Caco-2 (cell line): ENCODE measurements at regions not wholly inside any gene's neighbourhood (a gene's known extent, or its start where the extent isn't known, plus 50 kb on each side); places are given as distances from the start of the nearest gene placed in this dataset.

ENCODE experiments used
- BruUV-seq: library from RNA; stranded (reverse); fragments of 400-500 nt; replicated peaks from 2 replicates; lab custom pipeline; 2021; lab: Mats Ljungman, UMichigan
- CTCF ChIA-PET: fragments of 300-600 bp; sonication (Branson Sonifier 250); formaldehyde crosslinking; loops from one replicate; lab custom pipeline; 2022; ENCODE audit warnings: antibody characterized with exemption; lab: Charles Lee
- POLR2A ChIA-PET: fragments of 300-600 bp; sonication (Branson Sonifier 250); formaldehyde crosslinking; loops from one replicate; lab custom pipeline; 2022; ENCODE audit warnings: antibody characterized with exemption; lab: Charles Lee
- DNase-seq, 2 experiments: peaks; one replicate each; pipeline versions ENCODE4 v3.0.0 to v3.0.0-alpha.2; 2020 to 2022
- H3K27me3 ChIP-seq: replicated peaks from 2 replicates; pipeline ENCODE4 v1.6.0; 2011; ENCODE audit warnings: low read length; ENCODE audit not compliant: control insufficient read depth, insufficient read depth
- H3K36me3 ChIP-seq: 2 replicates; pipeline ENCODE4 v1.5.1; 2011; ENCODE audit warnings: low read length; ENCODE audit not compliant: control insufficient read depth, insufficient read depth
- H3K4me1 ChIP-seq: fragments of 250-450 bp; sonication (Bioruptor Pico); 2 replicates; pipeline ENCODE4 v1.5.1; 2020; ENCODE audit warnings: mild to moderate bottlenecking
- H3K4me3 ChIP-seq: 2 replicates; pipeline ENCODE4 v1.5.1; 2011; ENCODE audit warnings: low read depth, mild to moderate bottlenecking, control low read depth, low read length
- H3K9me3 ChIP-seq: fragments of 250-450 bp; sonication (Bioruptor Pico); 2 replicates; pipeline ENCODE4 v1.5.1; 2020; ENCODE audit warnings: mild to moderate bottlenecking, moderate library complexity
- H3K27ac Mint-ChIP-seq: one replicate; pipeline ENCODE4 v1.8.0; 2022; ENCODE audit warnings: mixed read lengths; ENCODE audit not compliant: unreplicated experiment
- H3K27me3 Mint-ChIP-seq: one replicate; pipeline ENCODE4 v1.8.0; 2022; ENCODE audit warnings: mixed read lengths; ENCODE audit not compliant: insufficient read depth, unreplicated experiment
- H3K36me3 Mint-ChIP-seq: one replicate; pipeline ENCODE4 v1.8.0; 2022; ENCODE audit warnings: mild to moderate bottlenecking, mixed read lengths; ENCODE audit not compliant: insufficient read depth, unreplicated experiment
- H3K4me1 Mint-ChIP-seq: one replicate; pipeline ENCODE4 v1.8.0; 2022; ENCODE audit warnings: low read depth, mixed read lengths; ENCODE audit not compliant: unreplicated experiment
- H3K4me3 Mint-ChIP-seq: one replicate; pipeline ENCODE4 v1.8.0; 2022; ENCODE audit warnings: mild to moderate bottlenecking, moderate library complexity, mixed read lengths; ENCODE audit not compliant: unreplicated experiment
- H3K9me3 Mint-ChIP-seq: one replicate; pipeline ENCODE4 v1.8.0; 2022; ENCODE audit warnings: mixed read lengths; ENCODE audit not compliant: unreplicated experiment
- CTCF ChIP-seq, 2 experiments: fragments of 200-600 bp in 1 of 2; IDR thresholded peaks; 1 replicate in 1 of 2; 2 replicates in 1 of 2; pipeline versions ENCODE4 v1.5.1 to v1.8.0; 2011 to 2022; ENCODE audit warnings: antibody characterized with exemption in 1 of 2, control low read depth in 1 of 2, inconsistent platforms in 1 of 2, low read depth in 1 of 2, low read length in 1 of 2, mild to moderate bottlenecking in 1 of 2, moderate library complexity in 1 of 2; ENCODE audit not compliant: insufficient read depth in 1 of 2, severe bottlenecking in 1 of 2, unreplicated experiment in 1 of 2
- intact Hi-C: fragments of 100-400 bp; cut with micrococcal nuclease; formaldehyde crosslinking; loops from one replicate; pipeline ENCODE4 v1.10.0; 2022; ENCODE audit not compliant: unreplicated experiment

- H3K4me1 Mint-ChIP-seq = no peaks in the 10 kb centered on the region
- no peak overlapping the region for H3K4me3 ChIP-seq
- H3K4me3 Mint-ChIP-seq = no peak overlapping the region
- intact Hi-C loops = no loop called here
- H3K36me3 Mint-ChIP-seq = no peaks in the 10 kb centered on the region
- CTCF ChIA-PET = no interaction called here
- TF ChIP-seq CTCF (IDR thresholded peaks at IDR 0.05; ENCODE audit: insufficient read depth in 1 of 2, low read depth in 1 of 2, low read length in 1 of 2, severe bottlenecking in 1 of 2, unreplicated experiment in 1 of 2) = no peak
- H3K9me3 Mint-ChIP-seq = no peaks in the 10 kb centered on the region
- no peak for DNase-seq
- H3K9me3 ChIP-seq = no peaks in the 10 kb centered on the region
- H3K36me3 ChIP-seq = no peaks in the 10 kb centered on the region
- peaks cover 2% of the 10 kb centered on the region for H3K27me3 Mint-ChIP-seq
- POLR2A ChIA-PET = no interaction called here
- no TSS peak for BruUV-seq
- H3K4me1 ChIP-seq = no peaks in the 10 kb centered on the region
- no peak overlapping the region for H3K27ac Mint-ChIP-seq
- no peaks in the 10 kb centered on the region for H3K27me3 ChIP-seq
Measured at GRCh38 chr17:71821511-71821910, 299.3 kb upstream of the SOX9 start.

GRCh38 chr17:71824671-71825070, 296.1 kb upstream of the SOX9 start:
- Mint-ChIP-seq H3K9me3 (no peaks in the 10 kb centered on the region), H3K36me3 (no peaks in the 10 kb centered on the region), H3K27ac (no peak overlapping the region), H3K4me1 (no peaks in the 10 kb centered on the region), H3K4me3 (no peak overlapping the region), H3K27me3 (peaks cover 5% of the 10 kb centered on the region)
- Histone ChIP-seq H3K36me3 (no peaks in the 10 kb centered on the region), H3K9me3 (no peaks in the 10 kb centered on the region), H3K4me1 (no peaks in the 10 kb centered on the region), H3K27me3 (no peaks in the 10 kb centered on the region), H3K4me3 (no peak overlapping the region)
- BruUV-seq = no TSS peak
- ChIA-PET POLR2A (no interaction called here), CTCF (no interaction called here)
- no peak for TF ChIP-seq CTCF (IDR thresholded peaks at IDR 0.05; ENCODE audit: insufficient read depth in 1 of 2, low read depth in 1 of 2, low read length in 1 of 2, severe bottlenecking in 1 of 2, unreplicated experiment in 1 of 2)
- DNase-seq = no peak
- intact Hi-C loops = no loop called here

- no TSS peak for BruUV-seq
- H3K36me3 Mint-ChIP-seq = no peaks in the 10 kb centered on the region
- intact Hi-C loops = no loop called here
Measured at GRCh38 chr17:71825687-71826086, 295.1 kb upstream of the SOX9 start.

More at GRCh38 chr17:71825687-71826086, 295.1 kb upstream of the SOX9 start:
- Histone ChIP-seq H3K4me1 (no peaks in the 10 kb centered on the region), H3K9me3 (no peaks in the 10 kb centered on the region), H3K4me3 (no peak overlapping the region), H3K36me3 (no peaks in the 10 kb centered on the region), H3K27me3 (no peaks in the 10 kb centered on the region)
- Mint-ChIP-seq H3K4me1 (no peaks in the 10 kb centered on the region), H3K4me3 (no peak overlapping the region), H3K9me3 (no peaks in the 10 kb centered on the region), H3K27me3 (peaks cover 5% of the 10 kb centered on the region), H3K27ac (no peak overlapping the region)
- ChIA-PET POLR2A (no interaction called here), CTCF (no interaction called here)
- no peak for DNase-seq
- TF ChIP-seq CTCF (IDR thresholded peaks at IDR 0.05; ENCODE audit: insufficient read depth in 1 of 2, low read depth in 1 of 2, low read length in 1 of 2, severe bottlenecking in 1 of 2, unreplicated experiment in 1 of 2) = no peak
